GM21515 (cell line): ENCODE measurements at regions not wholly inside any gene's neighbourhood (a gene's known extent, or its start where the extent isn't known, plus 50 kb on each side); places are given as distances from the start of the nearest gene placed in this dataset.

Source experiments
- ATAC-seq: cut with Tn5 transposase; IDR thresholded peaks from one replicate; pipeline ENCODE4 v1.9.1; 2021; ENCODE audit not compliant: unreplicated experiment

DNA sequence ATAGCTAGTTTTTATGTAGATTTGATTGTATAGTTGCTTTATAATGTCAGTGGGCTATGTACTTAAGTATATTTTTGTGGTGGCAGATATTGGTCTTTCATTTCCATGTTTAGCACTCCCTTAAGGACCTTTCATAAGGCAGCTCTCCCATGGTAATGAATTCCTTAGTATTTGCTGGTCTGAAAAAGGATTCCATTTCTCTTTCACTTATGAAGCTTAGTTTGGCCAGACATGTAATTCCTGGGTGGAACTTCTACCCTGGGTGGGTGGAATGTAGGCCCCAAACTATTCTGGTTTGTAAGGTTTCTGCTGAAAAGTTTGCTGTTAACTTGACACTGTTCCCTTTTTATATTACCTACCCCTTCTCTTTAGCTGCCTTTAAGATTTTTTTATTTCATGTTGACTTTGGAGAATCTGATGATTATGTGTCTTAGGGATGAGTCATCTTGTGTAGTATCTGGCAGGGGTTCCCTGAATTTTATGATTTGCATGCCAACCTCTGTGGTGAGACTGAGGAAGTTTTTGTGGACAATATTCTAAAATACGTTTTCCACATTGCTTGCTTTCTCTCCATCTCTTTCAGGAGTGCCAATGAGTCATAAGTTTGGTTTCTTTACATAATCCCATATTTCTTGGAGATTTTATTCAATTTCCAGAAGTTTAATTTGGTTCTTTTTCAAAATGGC, 65.4 kb upstream of the VRK2 start:
- ATAC-seq, result no peak

DNA sequence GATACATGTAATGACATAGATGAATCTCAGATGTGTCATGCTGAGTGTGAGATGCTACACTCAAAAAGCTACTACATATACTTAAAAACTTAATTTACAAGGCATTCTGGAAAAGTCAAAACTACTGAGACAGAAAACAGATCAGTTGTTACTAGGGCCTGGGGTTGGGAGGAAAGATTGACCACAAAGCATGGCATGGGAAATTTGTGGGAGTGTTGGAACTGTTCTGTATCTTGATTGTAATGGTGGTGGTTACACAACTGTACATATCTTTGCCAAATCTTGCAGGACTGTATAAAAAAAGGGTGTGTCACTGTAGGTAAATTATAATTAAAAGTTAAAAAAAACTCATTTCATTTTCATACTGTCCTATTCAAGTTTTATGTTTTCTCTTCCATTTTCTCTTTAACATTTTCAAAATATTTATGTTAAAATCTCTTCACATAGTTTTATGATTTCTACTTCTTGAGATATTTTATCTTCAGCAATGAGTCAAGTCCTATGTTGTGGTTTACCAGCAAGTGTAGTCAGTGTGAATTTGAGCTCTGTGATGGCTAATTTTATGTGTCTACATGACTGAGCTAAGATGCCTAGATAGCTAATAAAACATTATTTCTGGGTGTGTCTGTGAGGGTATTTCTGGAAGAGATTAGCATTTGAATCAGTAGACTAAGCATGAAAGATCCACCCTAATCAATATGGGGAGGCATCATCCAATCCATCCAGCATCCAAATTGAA, 58.6 kb upstream of the VRK2 start:
- ATAC-seq, result no peak

DNA sequence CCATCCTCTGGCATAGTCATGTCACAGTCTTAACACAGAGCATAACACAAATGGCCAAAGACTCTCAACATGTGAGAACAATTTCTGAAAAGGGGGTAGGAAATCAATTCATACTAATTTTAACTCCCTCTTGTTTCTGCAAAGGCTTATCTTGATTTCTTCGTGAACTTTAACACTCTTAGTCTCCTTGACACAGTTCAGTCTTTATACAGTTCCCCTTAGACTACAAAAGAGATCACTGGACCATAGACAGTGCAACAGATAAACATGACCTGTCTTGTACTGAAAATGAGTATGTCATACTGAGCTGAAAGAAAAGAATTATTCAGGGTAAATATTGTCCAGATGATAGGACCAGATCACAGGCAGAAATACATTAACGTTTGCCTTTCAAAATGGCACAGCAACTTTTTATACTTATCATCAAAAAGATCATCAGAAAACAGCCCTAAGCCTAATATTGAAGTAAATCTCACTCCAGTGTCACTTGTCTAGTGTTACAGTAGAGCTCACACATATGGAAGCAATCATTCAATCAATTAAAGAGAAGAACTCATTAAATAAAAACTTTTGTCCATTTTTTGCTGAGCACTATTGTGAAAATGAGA, 56.4 kb upstream of the VRK2 start:
- ATAC-seq, result no peak
